Liver (tissue), 3 donors: ENCODE measurements at regions not wholly inside any gene's neighbourhood (a gene's known extent, or its start where the extent isn't known, plus 50 kb on each side); places are given as distances from the start of the nearest gene placed in this dataset.

Experiments used
- ATF3 ChIP-seq: IDR thresholded peaks from 2 replicates; pipeline ENCODE4 v1.6.1; 2016; ENCODE audit warnings: antibody characterized with exemption
- JUND ChIP-seq, 2 donors: IDR thresholded peaks; 2 replicates each; pipeline ENCODE4 v1.6.1; 2016; ENCODE audit warnings: antibody characterized with exemption in 2 of 2
- RAD21 ChIP-seq, 2 donors: IDR thresholded peaks; 2 replicates each; pipeline ENCODE4 v1.6.1; 2016; ENCODE audit warnings: antibody characterized with exemption in 2 of 2, mild to moderate bottlenecking in 2 of 2
- REST ChIP-seq: IDR thresholded peaks from 2 replicates; pipeline ENCODE4 v1.6.1; 2016; ENCODE audit warnings: antibody characterized with exemption, mild to moderate bottlenecking
- TAF1 ChIP-seq: conservative IDR thresholded peaks from 2 replicates; pipeline ENCODE4 v1.6.1; 2016; ENCODE audit warnings: antibody characterized with exemption, mild to moderate bottlenecking
- YY1 ChIP-seq: IDR thresholded peaks from 2 replicates; pipeline ENCODE4 v1.6.1; 2016; ENCODE audit warnings: antibody characterized with exemption, mild to moderate bottlenecking
- TF ChIP-seq, protein P1 (sequence below): fragments of 150-350 bp; IDR thresholded peaks from 2 replicates; pipeline ENCODE4 v1.5.1; 2017; ENCODE audit warnings: improper control_type of control experiment, low read depth, low read length; ENCODE audit not compliant: missing input control
- TF ChIP-seq, protein P2 (sequence below): IDR thresholded peaks from 2 replicates; pipeline ENCODE4 v1.6.1; 2016; ENCODE audit warnings: antibody characterized with exemption
- donor health status: healthy.
- donor health status: healthy.

GRCh38 chr13:74795526-74795925, 661.3 kb upstream of the KLF12 start:
- TF ChIP-seq, protein P1, sequence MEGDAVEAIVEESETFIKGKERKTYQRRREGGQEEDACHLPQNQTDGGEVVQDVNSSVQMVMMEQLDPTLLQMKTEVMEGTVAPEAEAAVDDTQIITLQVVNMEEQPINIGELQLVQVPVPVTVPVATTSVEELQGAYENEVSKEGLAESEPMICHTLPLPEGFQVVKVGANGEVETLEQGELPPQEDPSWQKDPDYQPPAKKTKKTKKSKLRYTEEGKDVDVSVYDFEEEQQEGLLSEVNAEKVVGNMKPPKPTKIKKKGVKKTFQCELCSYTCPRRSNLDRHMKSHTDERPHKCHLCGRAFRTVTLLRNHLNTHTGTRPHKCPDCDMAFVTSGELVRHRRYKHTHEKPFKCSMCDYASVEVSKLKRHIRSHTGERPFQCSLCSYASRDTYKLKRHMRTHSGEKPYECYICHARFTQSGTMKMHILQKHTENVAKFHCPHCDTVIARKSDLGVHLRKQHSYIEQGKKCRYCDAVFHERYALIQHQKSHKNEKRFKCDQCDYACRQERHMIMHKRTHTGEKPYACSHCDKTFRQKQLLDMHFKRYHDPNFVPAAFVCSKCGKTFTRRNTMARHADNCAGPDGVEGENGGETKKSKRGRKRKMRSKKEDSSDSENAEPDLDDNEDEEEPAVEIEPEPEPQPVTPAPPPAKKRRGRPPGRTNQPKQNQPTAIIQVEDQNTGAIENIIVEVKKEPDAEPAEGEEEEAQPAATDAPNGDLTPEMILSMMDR, result no peak
- no peak for TF ChIP-seq TAF1
- no peak for TF ChIP-seq JUND (IDR thresholded peaks at IDR 0.05)
- no peak for TF ChIP-seq RAD21 (IDR thresholded peaks at IDR 0.05)
- no peak for TF ChIP-seq ATF3
- TF ChIP-seq, protein P2, sequence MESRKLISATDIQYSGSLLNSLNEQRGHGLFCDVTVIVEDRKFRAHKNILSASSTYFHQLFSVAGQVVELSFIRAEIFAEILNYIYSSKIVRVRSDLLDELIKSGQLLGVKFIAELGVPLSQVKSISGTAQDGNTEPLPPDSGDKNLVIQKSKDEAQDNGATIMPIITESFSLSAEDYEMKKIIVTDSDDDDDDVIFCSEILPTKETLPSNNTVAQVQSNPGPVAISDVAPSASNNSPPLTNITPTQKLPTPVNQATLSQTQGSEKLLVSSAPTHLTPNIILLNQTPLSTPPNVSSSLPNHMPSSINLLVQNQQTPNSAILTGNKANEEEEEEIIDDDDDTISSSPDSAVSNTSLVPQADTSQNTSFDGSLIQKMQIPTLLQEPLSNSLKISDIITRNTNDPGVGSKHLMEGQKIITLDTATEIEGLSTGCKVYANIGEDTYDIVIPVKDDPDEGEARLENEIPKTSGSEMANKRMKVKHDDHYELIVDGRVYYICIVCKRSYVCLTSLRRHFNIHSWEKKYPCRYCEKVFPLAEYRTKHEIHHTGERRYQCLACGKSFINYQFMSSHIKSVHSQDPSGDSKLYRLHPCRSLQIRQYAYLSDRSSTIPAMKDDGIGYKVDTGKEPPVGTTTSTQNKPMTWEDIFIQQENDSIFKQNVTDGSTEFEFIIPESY, result no peak
- TF ChIP-seq REST, result no peak
- no peak for TF ChIP-seq YY1
